Parathyroid adenoma (tissue), 2 donors: ENCODE measurements at regions not wholly inside any gene's neighbourhood (a gene's known extent, or its start where the extent isn't known, plus 50 kb on each side); places are given as distances from the start of the nearest gene placed in this dataset.

Experiments
- H2AFZ ChIP-seq: fragments of 300-600 bp; sonication (generic); one replicate; pipeline ENCODE4 v1.7.0; 2017; ENCODE audit warnings: antibody characterized with exemption, mild to moderate bottlenecking
- H3K27ac ChIP-seq: fragments of 300-600 bp; sonication (generic); one replicate; pipeline ENCODE4 v1.7.0; 2017
- H3K27me3 ChIP-seq: fragments of 300-600 bp; sonication (generic); one replicate; pipeline ENCODE4 v1.7.0; 2017; ENCODE audit warnings: low read length; ENCODE audit not compliant: control insufficient read depth, insufficient read depth
- H3K36me3 ChIP-seq: fragments of 300-600 bp; sonication (generic); one replicate; pipeline ENCODE4 v1.7.0; 2017; ENCODE audit warnings: low read length; ENCODE audit not compliant: control insufficient read depth, insufficient read depth
- H3K4me1 ChIP-seq: fragments of 300-600 bp; sonication (generic); one replicate; pipeline ENCODE4 v1.7.0; 2017; ENCODE audit warnings: control low read depth
- H3K4me2 ChIP-seq: fragments of 300-600 bp; sonication (generic); one replicate; pipeline ENCODE4 v1.7.0; 2017; ENCODE audit warnings: low read length
- H3K4me3 ChIP-seq: fragments of 300-600 bp; sonication (generic); one replicate; pipeline ENCODE4 v1.7.0; 2017; ENCODE audit warnings: low read depth, low read length
- H3K79me2 ChIP-seq: fragments of 300-600 bp; sonication (generic); one replicate; pipeline ENCODE4 v1.7.0; 2017; ENCODE audit warnings: control low read depth
- H3K9ac ChIP-seq: fragments of 300-600 bp; sonication (generic); one replicate; pipeline ENCODE4 v1.7.0; 2017; ENCODE audit warnings: mild to moderate bottlenecking
- H3K9me3 ChIP-seq: fragments of 300-600 bp; sonication (generic); one replicate; pipeline ENCODE4 v1.7.0; 2017; ENCODE audit warnings: low read length; ENCODE audit not compliant: control insufficient read depth
- CTCF ChIP-seq: fragments of 300-600 bp; sonication (generic); IDR thresholded peaks from one replicate; pipeline ENCODE4 v1.7.0; 2017; ENCODE audit warnings: antibody characterized with exemption, mild to moderate bottlenecking
- donor health status: primary hyperparathyroidism.

DNA sequence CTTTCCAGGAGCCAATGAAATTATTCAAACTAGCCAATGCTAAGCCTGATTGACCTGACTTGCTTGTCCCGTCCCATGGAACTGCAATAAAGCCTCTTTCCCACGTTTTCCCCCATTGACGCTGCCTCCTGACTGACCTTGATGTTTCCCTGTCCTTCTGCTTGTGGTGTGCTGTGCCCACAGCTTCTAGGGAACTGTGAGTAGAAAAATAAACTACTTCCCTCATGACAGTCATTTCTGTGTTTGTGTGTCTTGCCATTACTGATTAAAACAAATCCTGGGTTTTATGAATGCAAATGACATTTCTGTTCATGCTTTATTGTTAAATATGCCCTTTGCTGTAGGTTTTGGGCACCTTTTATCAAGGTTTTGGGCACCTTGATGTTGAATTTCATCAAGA, 91.3 kb upstream of the ABI1 start:
- Histone ChIP-seq H3K9ac (no peak overlapping the region), H3K9me3 (no peaks in the 10 kb centered on the region), H3K27me3 (no peaks in the 10 kb centered on the region), H3K27ac (no peak overlapping the region), H3K4me3 (no peak overlapping the region), H2AFZ (no peak overlapping the region), H3K79me2 (no peaks in the 10 kb centered on the region), H3K4me1 (no peaks in the 10 kb centered on the region), H3K4me2 (no peak overlapping the region), H3K36me3 (no peaks in the 10 kb centered on the region)
- TF ChIP-seq CTCF: no peak

- Histone ChIP-seq H3K79me2 (no peaks in the 10 kb centered on the region), H3K4me1 (no peaks in the 10 kb centered on the region), H3K4me2 (no peak overlapping the region), H3K27ac (no peak overlapping the region), H3K27me3 (no peaks in the 10 kb centered on the region), H3K4me3 (no peak overlapping the region), H3K9me3 (no peaks in the 10 kb centered on the region), H3K9ac (no peak overlapping the region), H2AFZ (no peak overlapping the region), H3K36me3 (no peaks in the 10 kb centered on the region)
- TF ChIP-seq CTCF: no peak
These were observed 90.9 kb upstream of the ABI1 start for GRCh38 chr10:26951650-26952049.

- H3K79me2 ChIP-seq: no peaks in the 10 kb centered on the region
- no peak for TF ChIP-seq CTCF
- H3K4me1 ChIP-seq: no peaks in the 10 kb centered on the region
- H3K27ac ChIP-seq: no peak overlapping the region
- no peak overlapping the region for H3K4me3 ChIP-seq
- H2AFZ ChIP-seq: no peak overlapping the region
- no peak overlapping the region for H3K9ac ChIP-seq
- H3K4me2 ChIP-seq: no peak overlapping the region
- no peaks in the 10 kb centered on the region for H3K9me3 ChIP-seq
- no peaks in the 10 kb centered on the region for H3K27me3 ChIP-seq
- H3K36me3 ChIP-seq: no peaks in the 10 kb centered on the region
These were observed 90.2 kb upstream of the ABI1 start for GRCh38 chr10:26950934-26951333.

GRCh38 chr10:26946102-26946811, 85.5 kb upstream of the ABI1 start:
- H3K27me3 ChIP-seq: no peaks in the 10 kb centered on the region
- H3K4me1 ChIP-seq: no peaks in the 10 kb centered on the region
- H3K4me2 ChIP-seq: no peak overlapping the region
- TF ChIP-seq CTCF: no peak
- H3K79me2 ChIP-seq: no peaks in the 10 kb centered on the region
- H3K9ac ChIP-seq: no peak overlapping the region
- peak overlapping the region; percentile 8 for H2AFZ ChIP-seq
- H3K4me3 ChIP-seq: no peak overlapping the region
- no peaks in the 10 kb centered on the region for H3K9me3 ChIP-seq
- H3K36me3 ChIP-seq: no peaks in the 10 kb centered on the region
- no peak overlapping the region for H3K27ac ChIP-seq

- Histone ChIP-seq H3K4me1 (no peaks in the 10 kb centered on the region), H3K4me2 (no peak overlapping the region), H3K36me3 (no peaks in the 10 kb centered on the region), H3K79me2 (no peaks in the 10 kb centered on the region), H3K27ac (no peak overlapping the region), H3K9ac (no peak overlapping the region), H2AFZ (no peak overlapping the region), H3K27me3 (no peaks in the 10 kb centered on the region), H3K9me3 (no peaks in the 10 kb centered on the region), H3K4me3 (no peak overlapping the region)
- TF ChIP-seq CTCF: no peak
These were observed 83.6 kb upstream of the ABI1 start for GRCh38 chr10:26944261-26944882.
